ENCODE measurements at regions not wholly inside any gene's neighbourhood (a gene's known extent, or its start where the extent isn't known, plus 50 kb on each side); places are given as distances from the start of the nearest gene placed in this dataset.

- Histone ChIP-seq H3K27ac (ENCODE audit: low read depth, low read length, poor library complexity, severe bottlenecking) (no peak overlapping the region), H3K79me2 (ENCODE audit: insufficient read depth, low read length) (no peaks in the 10 kb centered on the region), H3K4me2 (ENCODE audit: low read length) (no peak overlapping the region), H3K4me3 (ENCODE audit: low read depth, low read length, poor library complexity, severe bottlenecking) (no peak overlapping the region), H3K27me3 (ENCODE audit: insufficient read depth, low read length) (no peaks in the 10 kb centered on the region), H3K9me3 (ENCODE audit: low read length) (no peaks in the 10 kb centered on the region), H3K9ac (ENCODE audit: low read length) (no peak overlapping the region), H4K20me1 (ENCODE audit: insufficient read depth, low read length) (no peaks in the 10 kb centered on the region), H3K9me2 (ENCODE audit: low read depth, low read length) (no peaks in the 10 kb centered on the region), H2AFZ (ENCODE audit: low read length) (no peak overlapping the region), H3K4me1 (ENCODE audit: insufficient read depth, low read length, severe bottlenecking) (no peaks in the 10 kb centered on the region), H3K36me3 (ENCODE audit: insufficient read depth, low read length) (no peaks in the 10 kb centered on the region), H3F3A (ENCODE audit: insufficient read depth, low read length) (no peaks in the 10 kb centered on the region)
- no peak for TF ChIP-seq EZH2 (IDR thresholded peaks at IDR 0.05; ENCODE audit: borderline replicate concordance, low read length)
- TF ChIP-seq, protein P1, sequence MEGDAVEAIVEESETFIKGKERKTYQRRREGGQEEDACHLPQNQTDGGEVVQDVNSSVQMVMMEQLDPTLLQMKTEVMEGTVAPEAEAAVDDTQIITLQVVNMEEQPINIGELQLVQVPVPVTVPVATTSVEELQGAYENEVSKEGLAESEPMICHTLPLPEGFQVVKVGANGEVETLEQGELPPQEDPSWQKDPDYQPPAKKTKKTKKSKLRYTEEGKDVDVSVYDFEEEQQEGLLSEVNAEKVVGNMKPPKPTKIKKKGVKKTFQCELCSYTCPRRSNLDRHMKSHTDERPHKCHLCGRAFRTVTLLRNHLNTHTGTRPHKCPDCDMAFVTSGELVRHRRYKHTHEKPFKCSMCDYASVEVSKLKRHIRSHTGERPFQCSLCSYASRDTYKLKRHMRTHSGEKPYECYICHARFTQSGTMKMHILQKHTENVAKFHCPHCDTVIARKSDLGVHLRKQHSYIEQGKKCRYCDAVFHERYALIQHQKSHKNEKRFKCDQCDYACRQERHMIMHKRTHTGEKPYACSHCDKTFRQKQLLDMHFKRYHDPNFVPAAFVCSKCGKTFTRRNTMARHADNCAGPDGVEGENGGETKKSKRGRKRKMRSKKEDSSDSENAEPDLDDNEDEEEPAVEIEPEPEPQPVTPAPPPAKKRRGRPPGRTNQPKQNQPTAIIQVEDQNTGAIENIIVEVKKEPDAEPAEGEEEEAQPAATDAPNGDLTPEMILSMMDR (IDR thresholded peaks at IDR 0.05; ENCODE audit: low read length): no peak
Measured at GRCh38 chr7:35390146-35390545, 136.2 kb upstream of the TBX20 start.

- Histone ChIP-seq H4K20me1 (ENCODE audit: insufficient read depth, low read length) (no peaks in the 10 kb centered on the region), H3K4me1 (ENCODE audit: insufficient read depth, low read length, severe bottlenecking) (no peaks in the 10 kb centered on the region), H3K9ac (ENCODE audit: low read length) (no peak overlapping the region), H3K36me3 (ENCODE audit: insufficient read depth, low read length) (no peaks in the 10 kb centered on the region), H3K4me3 (ENCODE audit: low read depth, low read length, poor library complexity, severe bottlenecking) (no peak overlapping the region), H3K27ac (ENCODE audit: low read depth, low read length, poor library complexity, severe bottlenecking) (no peak overlapping the region), H3K4me2 (ENCODE audit: low read length) (no peak overlapping the region), H2AFZ (ENCODE audit: low read length) (no peak overlapping the region), H3K9me3 (ENCODE audit: low read length) (no peaks in the 10 kb centered on the region), H3K9me2 (ENCODE audit: low read depth, low read length) (no peaks in the 10 kb centered on the region), H3F3A (ENCODE audit: insufficient read depth, low read length) (no peaks in the 10 kb centered on the region), H3K27me3 (ENCODE audit: insufficient read depth, low read length) (no peaks in the 10 kb centered on the region), H3K79me2 (ENCODE audit: insufficient read depth, low read length) (no peaks in the 10 kb centered on the region)
- TF ChIP-seq, protein P1 (IDR thresholded peaks at IDR 0.05; ENCODE audit: low read length): no peak
- TF ChIP-seq EZH2 (IDR thresholded peaks at IDR 0.05; ENCODE audit: borderline replicate concordance, low read length): no peak
Measured at GRCh38 chr7:35389636-35390035, 135.7 kb upstream of the TBX20 start.

DNA sequence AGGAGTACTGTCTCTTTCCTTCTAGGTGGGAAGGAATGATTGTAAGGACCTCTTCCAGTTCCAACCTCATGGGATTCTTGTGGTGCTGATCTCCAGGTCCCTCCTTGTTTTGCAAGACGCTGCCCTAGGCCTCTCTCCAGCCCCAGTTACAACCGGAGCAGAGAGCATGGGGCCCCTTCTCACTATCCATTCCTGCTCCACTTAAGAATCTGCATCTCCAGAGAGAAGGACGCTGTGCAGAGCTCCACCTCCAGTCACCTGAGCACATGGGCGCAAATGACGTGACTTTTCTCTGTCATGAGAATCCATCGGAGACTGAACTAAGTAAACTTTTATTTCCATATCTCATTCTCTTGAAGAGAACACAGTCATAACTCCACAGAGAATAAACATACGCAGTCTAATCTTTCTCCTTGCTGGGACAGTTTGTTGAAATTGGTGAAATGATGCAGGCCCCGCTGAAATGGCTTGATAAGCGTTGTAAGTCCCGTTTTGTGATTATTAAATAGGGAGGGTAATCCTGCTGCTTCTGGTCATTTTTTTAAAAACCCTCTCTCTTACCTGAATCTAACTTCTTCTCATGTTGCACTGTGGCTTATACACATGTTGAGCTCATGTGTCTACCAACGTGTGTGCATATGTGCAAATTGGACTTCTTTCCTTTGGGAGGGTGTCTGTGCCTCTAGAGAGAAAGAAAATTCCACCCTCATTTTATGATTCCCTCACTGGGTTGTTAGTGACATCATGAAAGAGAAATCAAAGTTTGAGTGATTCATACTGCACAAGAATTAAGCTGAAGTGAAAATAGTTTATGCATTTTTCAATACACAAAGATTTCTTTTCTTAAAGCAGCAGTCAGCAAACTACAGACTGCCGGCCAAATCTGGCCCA is 133.2 kb upstream of the TBX20 start:
- H4K20me1 ChIP-seq (ENCODE audit: insufficient read depth, low read length): no peaks in the 10 kb centered on the region
- H2AFZ ChIP-seq (ENCODE audit: low read length): no peak overlapping the region
- no peak overlapping the region for H3K4me3 ChIP-seq (ENCODE audit: low read depth, low read length, poor library complexity, severe bottlenecking)
- H3K9ac ChIP-seq (ENCODE audit: low read length): no peak overlapping the region
- no peaks in the 10 kb centered on the region for H3F3A ChIP-seq (ENCODE audit: insufficient read depth, low read length)
- no peaks in the 10 kb centered on the region for H3K27me3 ChIP-seq (ENCODE audit: insufficient read depth, low read length)
- TF ChIP-seq EZH2 (IDR thresholded peaks at IDR 0.05; ENCODE audit: borderline replicate concordance, low read length): no peak
- TF ChIP-seq, protein P1 (IDR thresholded peaks at IDR 0.05; ENCODE audit: low read length): no peak
- no peak overlapping the region for H3K4me2 ChIP-seq (ENCODE audit: low read length)
- no peaks in the 10 kb centered on the region for H3K9me2 ChIP-seq (ENCODE audit: low read depth, low read length)
- no peaks in the 10 kb centered on the region for H3K4me1 ChIP-seq (ENCODE audit: insufficient read depth, low read length, severe bottlenecking)
- H3K9me3 ChIP-seq (ENCODE audit: low read length): no peaks in the 10 kb centered on the region
- no peaks in the 10 kb centered on the region for H3K36me3 ChIP-seq (ENCODE audit: insufficient read depth, low read length)
- H3K79me2 ChIP-seq (ENCODE audit: insufficient read depth, low read length): no peaks in the 10 kb centered on the region
- no peak overlapping the region for H3K27ac ChIP-seq (ENCODE audit: low read depth, low read length, poor library complexity, severe bottlenecking)

Measured in OCI-LY1 (cell line).